GM18520 (cell line): ENCODE measurements at regions not wholly inside any gene's neighbourhood (a gene's known extent, or its start where the extent isn't known, plus 50 kb on each side); places are given as distances from the start of the nearest gene placed in this dataset.
"Not testable (repeated sequence)": the region's sequence is repeated elsewhere in the genome, so short reads cannot be mapped to it uniquely, and the experiment has no call there.

Source experiments
- ATAC-seq: cut with Tn5 transposase; IDR thresholded peaks from one replicate; pipeline ENCODE4 v1.9.1; 2021; ENCODE audit not compliant: unreplicated experiment

DNA sequence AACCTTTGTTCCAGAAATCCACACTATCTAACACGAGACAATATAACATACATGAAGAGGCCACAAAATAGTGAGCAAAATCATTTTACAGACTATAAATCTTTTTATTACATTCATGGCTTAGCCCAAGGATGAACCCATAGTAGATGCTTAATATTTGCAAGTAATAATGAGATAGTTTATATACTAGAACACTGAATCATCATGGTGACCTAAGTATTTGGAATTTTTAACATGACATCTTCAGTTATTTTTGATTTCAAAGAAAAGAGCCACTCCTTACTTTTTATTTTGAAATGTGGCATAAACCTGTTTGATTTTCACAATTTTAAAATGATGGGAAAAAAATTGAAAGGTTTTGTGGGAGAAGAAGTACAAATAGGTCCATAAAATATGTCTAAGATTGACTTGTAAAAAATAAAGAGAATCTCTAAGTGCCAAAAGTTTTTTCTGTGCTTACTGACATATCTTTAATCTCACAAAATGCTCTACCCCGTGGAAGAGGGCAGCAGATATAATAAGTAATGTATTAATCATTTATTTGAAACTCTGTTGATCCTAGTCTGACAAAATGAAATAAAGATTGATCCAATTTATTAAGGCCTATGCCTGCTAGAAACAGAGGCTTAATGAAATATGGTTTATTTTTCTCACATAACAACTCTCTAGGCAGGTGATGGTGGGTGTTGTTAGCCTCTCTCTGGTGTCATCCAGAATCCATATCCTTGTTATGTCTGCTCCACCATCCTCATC, 224.5 kb upstream of the CENPE start:
- no peak for ATAC-seq

DNA sequence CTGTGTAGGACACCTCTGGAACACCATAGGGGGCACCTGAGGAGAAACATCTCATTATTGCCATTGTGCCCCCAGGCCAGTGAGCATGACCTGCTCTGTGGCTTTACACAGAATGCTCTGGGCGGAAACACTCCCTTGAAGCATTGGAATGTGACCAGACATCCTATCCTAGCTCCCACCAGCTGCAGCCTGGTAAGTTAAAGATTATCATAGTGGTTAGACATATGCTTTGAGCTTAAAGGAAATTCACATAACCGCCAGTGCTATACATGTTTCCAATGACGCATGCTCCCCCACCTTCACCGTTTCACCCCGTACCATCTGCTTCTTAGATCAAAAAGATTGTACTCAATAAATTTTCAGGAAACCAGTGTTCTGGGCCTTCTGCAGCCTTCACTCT, 217.7 kb upstream of the CENPE start:
- no peak for ATAC-seq

DNA sequence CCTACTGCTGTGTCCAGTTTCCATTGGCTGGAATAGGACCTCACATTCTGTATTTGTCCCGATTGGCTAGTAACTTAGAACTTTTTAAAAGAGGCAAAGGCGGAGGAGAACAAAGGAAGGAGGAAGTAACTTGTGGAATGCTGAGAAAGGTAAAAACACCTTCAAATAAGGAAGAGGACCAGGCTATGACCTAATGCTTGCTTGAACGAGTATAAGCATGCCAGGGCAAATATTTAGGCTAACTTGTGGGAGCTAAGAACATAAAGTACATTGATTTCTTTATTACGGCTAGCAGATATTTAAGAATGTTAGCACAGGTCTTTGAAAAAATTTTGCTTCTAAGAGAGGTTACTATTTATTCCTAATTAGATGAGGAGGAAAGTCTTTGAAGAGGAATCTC, 214.5 kb upstream of the CENPE start:
- not testable (repeated sequence) for ATAC-seq

DNA sequence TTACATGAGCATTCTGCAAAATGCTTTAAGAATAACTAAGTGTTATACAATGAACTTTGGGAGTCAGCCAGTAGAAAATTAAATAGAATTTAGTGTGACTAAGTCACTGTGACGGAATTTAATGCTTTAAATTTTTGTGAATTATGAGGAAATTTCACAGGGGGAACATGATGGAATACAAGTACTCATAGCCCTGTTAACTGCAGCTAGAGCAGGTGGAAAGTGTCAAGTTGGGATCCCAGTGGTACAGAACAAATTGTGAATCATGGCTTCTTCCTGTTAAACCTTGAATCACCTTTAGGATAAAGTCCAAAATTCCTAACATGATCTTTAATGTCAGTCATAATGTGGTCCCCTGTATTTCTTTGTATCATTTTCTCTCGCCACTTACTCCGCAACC, 212.2 kb upstream of the CENPE start:
- ATAC-seq, result no peak

DNA sequence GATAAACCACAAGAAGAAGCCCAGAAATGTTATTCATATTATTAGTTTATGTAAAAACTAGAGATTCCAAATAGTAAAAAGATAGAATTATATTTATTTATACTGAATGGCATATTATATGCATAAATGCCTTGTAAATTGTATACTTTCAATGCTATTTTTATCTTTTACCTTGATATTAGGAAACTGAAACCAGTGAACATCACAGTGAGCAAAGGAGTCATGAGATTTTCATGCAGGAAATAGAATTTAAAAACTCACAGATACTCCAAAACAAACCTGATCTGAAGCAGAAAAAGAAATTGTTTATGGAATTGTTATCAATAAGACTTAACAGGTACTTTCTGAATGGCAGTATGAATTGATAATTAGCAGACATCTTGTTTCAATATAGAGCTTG, 207.3 kb upstream of the CENPE start:
- ATAC-seq, result no peak

- ATAC-seq, result no peak
These were observed 205.5 kb upstream of the CENPE start for GRCh38 chr4:103403619-103404018.

GRCh38 chr4:103402198-103402597, 204.1 kb upstream of the CENPE start:
- no peak for ATAC-seq

DNA sequence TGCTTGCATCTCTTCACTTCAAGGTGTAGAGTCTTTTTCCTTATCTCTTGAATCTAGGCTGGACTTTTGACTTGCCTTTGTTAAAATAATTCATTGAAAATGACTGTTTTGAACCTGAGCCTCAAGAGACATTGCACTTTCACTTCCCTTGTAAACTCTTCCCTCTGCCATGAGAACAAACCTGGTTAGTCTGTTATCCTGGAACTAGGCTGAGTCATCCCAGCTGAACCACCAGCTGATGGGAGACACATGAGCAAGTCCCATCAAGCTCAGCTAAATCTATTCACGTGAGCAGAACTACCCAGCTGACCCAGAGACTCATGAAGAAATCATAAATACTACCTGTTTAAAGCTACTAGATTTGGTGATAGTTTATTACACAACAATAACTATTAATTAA, 202.3 kb upstream of the CENPE start:
- no peak for ATAC-seq

DNA sequence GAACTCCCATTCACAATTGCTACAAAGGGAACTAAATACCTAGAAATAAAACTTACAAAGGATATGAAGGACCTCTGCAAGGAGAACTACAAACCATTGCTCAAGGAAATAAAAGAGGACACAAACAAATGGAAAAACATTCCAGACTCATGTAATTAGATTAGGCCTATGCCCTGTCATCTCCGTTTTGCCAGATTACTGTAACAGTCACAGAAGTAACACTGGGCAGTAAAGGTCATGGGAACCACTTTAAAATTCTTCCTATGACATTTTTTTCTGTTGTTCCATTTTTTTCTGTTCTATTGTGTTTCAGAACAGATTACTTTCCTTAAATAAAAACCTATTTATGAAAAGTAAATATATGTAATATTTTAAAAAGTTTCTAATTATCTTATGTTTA, 199.4 kb upstream of the CENPE start:
- ATAC-seq, result no peak

DNA sequence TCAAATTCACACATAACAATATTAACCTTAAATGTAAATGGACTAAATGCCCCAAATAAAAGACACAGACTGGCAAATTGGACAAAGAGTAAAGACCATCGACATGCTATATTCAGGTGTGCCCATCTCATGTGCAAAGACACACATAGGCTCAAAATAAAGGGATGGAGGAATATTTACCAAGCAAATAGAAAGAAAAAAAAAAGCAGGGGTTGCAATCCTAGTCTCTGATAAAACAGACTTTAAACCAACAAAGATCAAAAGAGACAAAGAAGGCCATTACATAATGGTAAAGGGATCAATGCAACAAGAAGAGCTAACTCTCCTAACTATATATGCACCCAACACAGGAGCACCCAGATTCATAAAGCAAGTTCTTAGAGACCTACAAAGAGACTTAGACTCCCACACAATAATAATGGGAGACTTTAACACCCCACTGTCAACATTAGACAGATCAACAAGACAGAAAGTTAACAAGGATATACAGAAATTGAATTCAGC, 189.4 kb upstream of the CENPE start:
- not testable (repeated sequence) for ATAC-seq

DNA sequence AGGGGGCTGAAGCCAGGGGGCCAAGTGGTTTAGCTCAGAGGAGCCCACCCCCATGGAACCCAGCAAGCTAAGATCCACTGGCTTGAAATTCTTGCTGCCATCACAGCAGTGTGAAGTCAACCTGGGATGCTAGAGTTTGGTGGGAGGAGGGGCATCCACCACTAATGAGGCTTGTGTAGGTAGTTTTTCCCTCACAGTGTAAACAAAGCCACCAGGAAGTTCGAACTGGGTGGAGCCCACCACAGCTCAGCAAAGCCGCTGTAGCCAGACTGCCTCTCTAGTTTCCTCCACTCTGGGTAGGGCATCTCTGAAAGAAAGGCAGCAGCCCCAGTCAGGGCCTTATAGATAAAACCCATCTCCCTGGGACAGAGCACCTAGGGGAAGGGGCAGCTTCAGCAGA, 187.4 kb upstream of the CENPE start:
- ATAC-seq, result not testable (repeated sequence)

DNA sequence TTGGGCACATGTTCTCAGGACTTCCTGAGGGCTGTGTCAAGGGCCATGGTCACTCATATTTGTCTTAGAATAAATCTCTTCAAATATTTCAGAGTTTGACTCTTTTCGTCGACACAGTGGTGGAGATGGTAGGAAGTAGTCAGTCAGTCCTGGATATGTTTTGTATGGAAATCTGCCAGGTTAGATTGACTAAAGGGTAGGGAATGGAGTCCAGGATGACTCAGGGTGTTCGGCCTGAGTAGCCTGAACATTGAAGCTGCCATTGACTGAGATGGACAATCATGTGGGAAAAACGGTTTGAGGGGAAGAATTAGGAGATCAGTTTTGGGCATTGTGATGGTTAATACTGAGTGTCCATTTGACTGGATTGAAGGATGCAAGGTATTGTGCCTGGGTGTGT, 177.1 kb upstream of the CENPE start:
- no peak for ATAC-seq

GRCh38 chr4:103374758-103375157, 176.6 kb upstream of the CENPE start:
- no peak for ATAC-seq

- no peak for ATAC-seq
These were observed 176.2 kb upstream of the CENPE start for GRCh38 chr4:103374306-103374705.

- ATAC-seq, result no peak
These were observed 173.9 kb upstream of the CENPE start for GRCh38 chr4:103372002-103372558.

- ATAC-seq, result no peak
These were observed 172.2 kb upstream of the CENPE start for GRCh38 chr4:103370336-103370735.

DNA sequence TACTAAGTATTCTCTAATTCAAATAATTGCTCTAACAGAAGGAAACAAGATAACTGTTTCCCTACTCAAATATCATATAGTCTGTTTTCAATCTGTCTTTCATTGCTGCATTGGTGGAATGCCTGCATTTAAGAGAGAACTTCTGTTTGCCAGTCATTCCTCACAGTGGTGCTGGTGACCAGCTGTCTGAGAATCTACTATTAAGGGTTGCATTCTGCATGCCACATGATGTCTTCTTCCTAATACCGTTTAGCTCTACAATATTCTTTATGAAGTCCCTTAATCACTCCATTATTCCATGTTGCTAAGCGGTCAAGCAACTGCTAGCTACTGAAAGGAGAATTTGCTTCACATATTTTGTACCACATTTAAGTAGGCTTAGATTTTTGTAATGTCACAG, 167.1 kb upstream of the CENPE start:
- no peak for ATAC-seq

DNA sequence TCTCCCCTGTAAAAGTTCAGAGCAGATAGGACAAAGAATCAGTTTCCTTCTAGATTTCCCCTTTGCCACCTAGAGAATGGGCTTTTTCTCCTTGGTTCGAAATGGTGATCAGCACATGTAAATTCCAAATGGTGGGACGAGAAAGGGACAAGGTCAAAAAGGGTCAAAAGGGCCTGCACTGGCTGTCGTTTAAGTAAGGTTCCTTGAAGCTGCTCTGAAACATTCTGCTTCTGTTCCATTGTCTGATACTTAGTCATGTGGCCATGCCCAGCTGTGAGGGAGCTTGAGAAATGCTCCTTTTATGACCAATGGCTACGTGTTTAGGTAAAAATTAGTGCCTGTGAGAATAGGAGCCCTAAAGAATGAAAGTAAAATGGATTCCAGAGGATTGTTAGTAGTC, 165.9 kb upstream of the CENPE start:
- ATAC-seq, result no peak

- no peak for ATAC-seq
These were observed 163.8 kb upstream of the CENPE start for GRCh38 chr4:103361926-103362325.

- ATAC-seq, result no peak
These were observed 161.8 kb upstream of the CENPE start for GRCh38 chr4:103359900-103360299.

DNA sequence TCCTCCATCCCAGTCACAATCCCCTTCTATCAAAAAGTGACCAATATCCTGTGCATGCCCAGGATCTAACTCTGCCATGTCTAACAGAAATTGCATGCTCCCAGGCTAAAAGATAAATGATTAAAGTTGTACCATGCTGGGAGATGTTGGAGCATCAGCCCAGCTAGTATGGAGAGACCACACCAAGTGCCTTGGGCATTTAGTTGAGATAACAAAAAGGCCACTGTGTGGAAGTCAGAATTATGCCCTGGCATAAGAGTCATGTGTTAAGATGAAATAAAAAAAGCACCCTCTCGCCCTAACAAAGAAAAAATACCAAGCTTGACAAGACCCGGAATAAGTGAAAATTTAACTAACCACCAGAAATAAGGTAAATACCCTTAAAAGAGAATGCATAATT, 155.9 kb upstream of the CENPE start:
- no peak for ATAC-seq

- ATAC-seq, result no peak
These were observed 131.5 kb upstream of the CENPE start for GRCh38 chr4:103329642-103330041.

DNA sequence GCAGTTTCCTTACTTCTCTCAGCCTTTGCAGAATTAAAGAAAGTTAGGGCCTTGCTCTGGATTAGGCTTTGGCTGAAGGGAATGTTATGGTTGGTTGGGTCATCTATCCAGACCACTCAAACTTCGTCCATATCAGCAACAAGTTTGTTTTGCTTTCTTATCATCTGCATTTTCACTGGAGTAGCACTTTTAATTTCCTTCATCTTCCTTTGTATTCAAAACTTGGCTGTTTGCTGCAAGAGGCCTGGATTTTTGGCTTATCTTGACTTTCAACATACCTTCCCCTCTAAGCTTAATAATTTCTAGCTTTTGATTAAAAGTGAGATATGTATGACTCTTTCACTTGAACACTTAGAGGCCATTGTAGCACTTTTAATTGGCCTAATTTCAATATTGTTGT, 126.7 kb upstream of the CENPE start:
- no peak for ATAC-seq
